Daoy (cell line): ENCODE measurements at regions not wholly inside any gene's neighbourhood (a gene's known extent, or its start where the extent isn't known, plus 50 kb on each side); places are given as distances from the start of the nearest gene placed in this dataset.
"Not testable (repeated sequence)": the region's sequence is repeated elsewhere in the genome, so short reads cannot be mapped to it uniquely, and the experiment has no call there.

ENCODE experiments used
- DNase-seq: peaks from one replicate; pipeline ENCODE4 v3.0.0-alpha.2; 2015; ENCODE audit warnings: low read depth

DNA sequence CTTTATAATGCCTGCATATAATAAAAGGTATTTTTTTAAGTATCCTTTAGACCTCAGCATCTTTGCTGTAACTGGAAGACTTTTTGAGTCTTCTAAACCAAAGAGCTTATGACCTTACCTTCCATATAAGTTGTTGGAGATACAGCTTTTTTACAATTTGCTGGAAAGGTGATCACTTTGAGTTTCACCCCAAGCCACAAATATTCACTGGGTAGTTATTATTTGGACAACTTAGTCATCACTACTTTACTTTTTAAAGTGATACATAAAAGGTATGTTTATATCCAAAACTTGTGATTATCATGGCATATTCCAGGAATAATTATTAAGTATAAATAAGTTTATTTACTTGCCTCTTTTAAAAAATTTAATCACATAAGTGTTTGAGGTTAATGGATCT is 246.7 kb upstream of the NRIP1 start:
- no peak for DNase-seq

- DNase-seq = not testable (repeated sequence)
Observed at GRCh38 chr21:15317034-15317433, 252.2 kb upstream of the NRIP1 start.

DNA sequence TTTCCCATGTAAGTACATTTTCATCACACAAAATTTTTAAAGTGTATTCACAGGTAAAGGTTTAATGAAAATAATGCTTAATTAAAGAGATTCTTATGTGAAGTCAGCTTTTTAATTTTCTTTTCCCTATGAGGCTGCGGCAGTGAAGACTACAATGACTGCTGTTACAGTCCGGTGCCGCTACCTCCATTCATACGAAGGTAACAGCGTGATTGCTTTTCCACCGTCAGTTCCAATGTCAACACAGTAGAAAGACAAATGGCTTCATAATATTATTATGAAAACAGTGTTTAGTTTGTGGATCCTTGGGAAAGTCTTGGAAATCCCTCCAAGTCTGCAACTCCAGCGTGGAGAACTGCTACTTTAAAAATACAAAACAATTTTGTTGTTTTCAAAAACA is 254.9 kb upstream of the NRIP1 start:
- DNase-seq = no peak

DNA sequence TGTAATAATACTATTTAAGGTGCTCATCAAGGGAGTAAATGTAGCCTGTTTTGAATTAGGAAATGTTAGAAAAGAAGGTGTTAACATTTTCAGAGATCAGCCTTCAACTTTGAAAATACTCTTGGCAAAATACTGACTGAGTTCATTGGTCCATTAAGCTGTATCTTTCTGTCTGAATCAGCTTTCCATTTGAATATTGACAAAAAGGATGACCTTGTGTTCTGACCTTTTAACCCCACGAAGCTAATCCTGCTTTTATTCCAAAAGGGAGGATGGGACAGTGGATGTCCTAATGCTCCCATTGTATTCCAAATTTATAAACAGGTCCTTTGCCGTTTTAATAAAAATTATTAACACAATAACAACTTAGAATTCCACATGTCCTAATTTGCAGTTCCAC is 259.7 kb upstream of the NRIP1 start:
- DNase-seq = no peak

DNA sequence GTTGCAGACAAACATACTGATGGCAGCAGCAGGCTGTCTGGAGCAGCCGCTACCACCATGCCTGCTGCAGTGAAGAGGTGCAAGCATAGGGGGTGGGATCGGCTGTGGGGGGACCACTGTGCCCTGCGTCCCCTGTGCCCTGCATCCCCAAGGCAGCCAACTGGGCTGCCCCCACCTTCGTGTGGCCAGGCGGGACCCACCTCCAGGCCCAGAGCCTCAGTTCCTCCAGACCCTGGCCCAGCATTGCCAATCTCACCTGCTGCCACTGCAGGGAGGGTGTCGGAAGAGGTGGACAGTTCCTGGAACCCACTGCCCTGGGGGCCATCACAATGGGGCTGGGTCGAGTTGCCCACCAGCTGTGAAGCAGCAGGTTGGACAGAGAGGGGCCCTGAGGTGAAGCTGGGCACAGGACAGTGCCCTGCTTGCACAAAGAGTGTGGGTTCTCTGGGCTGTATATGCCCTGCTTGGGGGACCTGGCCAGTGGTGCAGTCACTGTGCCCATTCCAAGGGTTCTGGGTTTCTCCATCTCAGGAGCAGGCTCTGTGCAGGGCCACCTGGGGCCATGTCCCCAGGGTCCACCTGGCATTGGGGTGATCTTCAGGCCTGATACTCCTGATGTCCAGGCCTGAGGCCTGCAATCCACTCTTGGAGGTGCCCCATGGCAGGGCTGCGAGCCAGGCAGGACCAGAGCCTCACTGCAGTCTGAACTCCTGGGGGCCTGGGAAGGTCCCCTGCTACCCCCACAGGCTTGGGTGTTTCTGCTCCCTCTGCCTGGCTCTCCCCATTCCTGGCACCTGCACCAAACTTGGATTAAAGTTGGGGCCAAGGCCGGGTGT is 261.4 kb upstream of the NRIP1 start:
- no peak for DNase-seq

DNA sequence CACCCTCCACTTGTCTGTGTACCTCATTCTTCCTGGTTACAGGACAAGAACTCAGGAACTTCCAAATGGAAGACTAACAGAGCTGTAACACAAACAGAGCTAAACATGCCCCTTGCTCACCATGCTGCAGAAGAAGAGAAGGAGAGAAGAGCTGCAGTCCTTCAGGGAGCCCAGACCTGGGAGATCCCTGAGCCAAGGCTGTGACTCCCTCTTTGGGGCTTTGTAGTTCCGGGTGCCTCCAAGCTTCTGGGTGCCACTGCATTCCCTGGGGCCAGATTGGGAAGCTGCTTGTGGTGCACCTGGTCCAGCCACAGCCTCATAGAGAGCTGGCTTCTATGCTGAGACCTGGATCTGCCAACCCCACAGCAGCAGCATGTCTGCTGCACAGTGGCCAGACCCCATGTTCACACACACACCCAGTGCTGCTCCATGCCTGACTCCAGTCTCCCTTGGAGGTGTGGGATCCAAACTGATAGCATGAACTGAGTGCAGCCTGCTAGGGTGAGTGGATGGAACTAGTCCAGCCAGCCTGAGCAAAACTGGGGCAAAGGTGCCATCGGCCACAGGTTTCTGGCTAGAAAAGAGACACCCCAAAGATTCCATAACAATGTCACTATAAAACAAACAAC is 263.0 kb upstream of the NRIP1 start:
- no peak for DNase-seq

DNA sequence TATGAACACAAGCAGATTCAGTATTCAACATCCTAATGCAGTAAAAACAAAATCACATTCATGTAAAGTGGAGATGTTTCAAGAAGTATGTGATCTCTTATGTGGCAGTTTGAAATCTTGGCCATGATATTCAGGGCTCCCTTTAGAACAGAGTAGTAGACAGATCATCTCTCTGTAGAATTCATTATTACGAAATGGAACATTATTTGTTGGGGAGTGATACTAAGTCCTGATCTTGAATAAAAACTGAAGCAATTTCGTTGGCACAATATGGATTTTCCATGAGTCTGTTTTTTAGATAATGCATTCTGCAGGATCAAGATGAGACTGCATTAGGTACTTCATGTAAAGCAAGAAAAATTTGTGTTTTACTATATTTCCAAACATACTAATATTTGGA is 264.4 kb upstream of the NRIP1 start:
- DNase-seq = no peak

GRCh38 chr21:15330872-15331271 is 266.1 kb upstream of the NRIP1 start:
- DNase-seq = no peak

DNA sequence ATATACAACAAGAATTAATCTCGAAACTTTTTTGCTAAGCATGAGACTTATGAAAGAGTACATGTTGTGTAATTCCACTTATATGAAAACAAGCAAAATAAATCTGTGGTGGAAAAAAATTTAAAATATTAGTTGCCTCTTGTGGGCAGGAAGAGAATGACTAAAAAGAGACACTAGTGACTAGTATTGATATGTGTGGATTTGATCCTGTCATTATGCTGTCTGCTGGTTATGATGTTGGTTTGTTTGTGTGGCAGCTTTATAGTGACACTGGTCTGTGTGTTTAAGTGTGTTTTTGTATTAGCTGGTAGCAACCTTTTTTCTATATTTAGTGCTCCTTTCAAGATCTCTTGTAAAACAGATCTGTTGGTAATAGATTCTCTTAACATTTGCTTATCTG is 267.8 kb upstream of the NRIP1 start:
- DNase-seq = no peak

DNA sequence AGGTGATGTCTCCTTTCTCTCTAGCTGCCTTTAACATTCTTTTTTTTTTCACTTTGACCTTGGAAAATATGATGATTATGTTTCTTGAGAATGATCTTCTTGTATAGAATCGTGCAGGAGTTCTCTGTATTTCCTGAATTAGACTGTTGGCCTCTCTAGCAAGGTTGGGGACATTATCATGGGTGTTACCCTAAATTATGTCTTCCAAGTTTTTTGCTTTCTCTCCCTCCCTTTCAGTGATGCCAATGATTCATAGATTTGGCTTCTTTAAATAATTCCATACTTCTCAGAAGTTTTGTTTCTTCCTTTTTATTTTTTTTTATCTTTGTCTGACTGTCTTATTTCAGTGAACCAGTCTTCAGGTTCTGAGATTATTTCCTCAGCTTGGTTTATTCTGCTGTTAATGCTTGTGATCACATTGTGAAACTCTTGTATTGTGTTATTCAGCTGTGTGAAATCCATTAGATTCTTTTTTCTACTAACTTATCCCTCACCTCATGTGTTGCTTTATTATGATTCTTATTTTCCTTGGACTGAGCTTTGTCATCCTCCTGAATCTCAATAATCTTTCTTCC is 268.4 kb upstream of the NRIP1 start:
- DNase-seq = no peak

DNA sequence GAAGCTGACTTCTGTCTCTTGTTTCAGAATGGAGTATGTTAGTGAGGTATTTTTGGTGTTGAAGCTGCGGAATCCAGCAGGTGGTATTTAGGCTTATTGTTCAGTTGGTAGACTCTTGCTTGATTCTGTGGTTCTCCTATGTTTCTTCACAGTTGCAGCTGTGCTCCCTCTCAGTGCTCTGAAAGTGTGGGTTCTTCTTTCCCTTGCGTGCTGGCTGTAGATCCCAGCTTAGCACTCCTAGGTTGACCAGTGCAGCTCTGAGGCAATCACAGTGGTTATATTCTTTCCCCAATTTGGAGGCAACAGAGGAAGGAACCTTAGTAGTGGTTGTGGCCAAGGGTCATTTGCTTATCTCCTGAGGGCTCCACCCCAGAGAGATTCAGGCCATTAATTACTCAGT is 269.2 kb upstream of the NRIP1 start:
- no peak for DNase-seq

DNA sequence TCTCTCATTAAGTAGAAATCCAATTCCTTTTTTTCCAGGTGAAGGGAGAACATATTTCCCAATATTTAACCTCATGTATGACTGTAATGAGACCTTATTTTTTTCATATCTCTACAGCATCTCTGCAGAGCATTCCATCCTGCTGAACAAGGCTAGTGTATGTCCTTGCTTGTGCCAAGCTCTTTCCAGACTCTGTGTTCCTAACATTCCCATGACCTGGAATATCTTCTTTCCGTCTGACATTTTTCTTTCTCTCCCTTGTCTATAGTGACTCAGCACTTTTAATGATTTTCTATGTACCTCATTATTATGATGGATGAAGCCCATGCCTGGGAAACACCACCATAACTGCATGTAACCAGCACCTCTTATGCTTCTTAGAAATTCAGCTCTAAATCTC is 278.3 kb upstream of the NRIP1 start:
- DNase-seq = no peak

DNA sequence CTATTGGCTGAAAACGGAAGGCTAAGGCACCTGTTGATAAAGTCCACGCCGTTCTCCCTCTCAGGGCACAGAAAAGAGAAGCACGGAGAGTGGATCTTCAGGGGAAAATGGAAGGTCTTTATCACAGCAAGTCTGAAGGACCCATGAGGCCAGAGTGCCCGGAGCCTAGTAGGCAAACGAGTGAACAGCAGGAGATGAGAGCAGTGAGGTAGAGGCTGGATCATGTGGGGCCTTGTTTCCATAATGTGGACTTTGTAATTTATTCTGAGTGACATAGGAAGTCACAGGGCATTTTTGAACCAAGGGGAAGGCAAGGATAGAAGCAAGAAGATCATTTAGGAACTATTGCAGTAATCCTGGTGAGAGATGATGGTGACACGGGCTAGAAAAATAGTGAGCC is 287.2 kb upstream of the NRIP1 start:
- DNase-seq = no peak

DNA sequence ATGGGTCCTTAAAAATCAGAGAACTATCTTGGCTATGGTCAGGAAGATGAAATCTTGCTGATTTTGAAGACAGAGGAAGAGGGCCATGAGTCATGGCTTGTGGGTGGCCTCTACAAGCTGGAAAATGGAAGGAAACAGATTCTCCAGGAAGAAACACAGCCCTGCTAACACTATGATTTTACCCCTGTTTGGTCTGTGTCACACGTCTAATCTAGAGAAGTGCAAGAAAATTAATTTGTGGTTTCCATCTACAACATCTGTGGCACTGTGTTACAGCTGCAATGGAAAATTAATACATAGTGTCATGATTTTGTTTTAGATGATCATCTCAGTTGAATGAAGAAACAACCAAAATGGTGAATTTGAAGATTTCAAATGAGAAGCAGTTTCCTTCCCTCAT is 288.7 kb upstream of the NRIP1 start:
- DNase-seq = no peak

GRCh38 chr21:15354516-15354915 is 289.7 kb upstream of the NRIP1 start:
- DNase-seq = no peak

DNA sequence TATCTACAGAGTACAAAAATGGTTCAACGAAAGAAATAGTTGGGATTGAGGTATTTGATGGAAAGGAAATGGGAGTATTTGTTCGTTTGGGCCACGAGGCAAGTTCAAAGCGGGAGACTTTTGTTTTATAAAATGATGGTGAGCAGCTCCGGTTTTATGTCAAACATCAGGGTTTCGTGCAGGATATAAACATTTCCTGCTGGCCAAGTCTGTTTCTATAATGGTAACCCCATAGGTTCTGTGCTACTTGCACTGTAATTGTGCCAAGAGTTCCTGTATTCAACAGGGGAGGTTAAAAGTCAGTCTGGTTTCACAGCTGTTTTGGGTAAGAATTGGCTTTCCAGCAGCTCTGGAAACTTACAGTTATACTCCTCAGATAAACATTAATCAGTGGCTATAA is 290.3 kb upstream of the NRIP1 start:
- no peak for DNase-seq

- DNase-seq = no peak
Observed at GRCh38 chr21:15359251-15359650, 294.5 kb upstream of the NRIP1 start.

- no peak for DNase-seq
Observed at GRCh38 chr21:15362458-15362857, 297.7 kb upstream of the NRIP1 start.

- no peak for DNase-seq
Observed at GRCh38 chr21:15363921-15364320, 299.1 kb upstream of the NRIP1 start.

DNA sequence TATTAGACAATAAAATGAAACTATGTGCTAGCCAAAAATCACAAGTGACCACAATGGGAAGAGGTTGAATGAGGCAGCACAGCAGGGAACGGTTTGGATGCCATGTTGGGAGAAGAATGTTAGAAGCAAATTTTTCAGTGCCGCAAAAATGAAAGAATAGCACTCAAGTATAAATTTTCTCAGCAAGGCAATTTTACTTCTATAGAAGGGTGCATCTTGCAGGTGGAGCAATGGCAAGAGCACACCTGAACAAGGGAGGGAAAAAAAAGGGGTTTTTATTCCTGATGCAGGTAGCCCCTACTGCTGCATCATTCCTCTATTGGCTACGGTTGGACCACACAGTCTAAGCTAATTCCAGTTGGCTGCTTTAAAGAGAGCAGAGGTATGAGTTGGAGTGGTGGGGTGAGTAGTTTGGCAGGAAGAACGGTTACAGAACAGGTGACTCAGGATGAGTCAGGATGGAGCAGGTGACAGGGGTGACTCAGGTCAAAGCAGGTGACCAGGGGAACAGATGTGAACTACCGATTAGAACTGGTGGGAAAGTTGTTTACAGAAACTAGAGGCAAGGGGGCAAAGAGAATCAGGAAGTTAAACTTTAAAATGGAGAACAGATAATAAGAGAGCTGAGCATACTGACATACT is 301.1 kb upstream of the NRIP1 start:
- DNase-seq = no peak

DNA sequence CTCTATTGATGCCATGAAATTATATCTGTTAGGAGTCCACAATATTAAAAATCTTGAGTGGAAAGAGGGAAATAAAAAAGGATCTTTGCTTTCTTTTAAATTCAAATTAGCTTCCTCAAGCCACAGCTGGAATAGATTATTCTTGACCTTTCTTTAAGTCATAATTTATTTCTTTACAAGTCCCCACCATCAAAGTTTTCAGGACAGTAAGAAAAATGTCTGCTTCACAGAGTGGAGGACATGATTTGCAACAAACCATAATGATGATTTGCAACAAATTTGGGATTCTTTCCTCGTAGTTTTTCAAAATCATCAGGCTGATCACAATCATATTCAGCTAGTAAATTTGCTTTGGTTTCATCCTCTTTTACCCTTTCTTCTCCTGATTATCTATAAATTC is 301.8 kb upstream of the NRIP1 start:
- no peak for DNase-seq

DNA sequence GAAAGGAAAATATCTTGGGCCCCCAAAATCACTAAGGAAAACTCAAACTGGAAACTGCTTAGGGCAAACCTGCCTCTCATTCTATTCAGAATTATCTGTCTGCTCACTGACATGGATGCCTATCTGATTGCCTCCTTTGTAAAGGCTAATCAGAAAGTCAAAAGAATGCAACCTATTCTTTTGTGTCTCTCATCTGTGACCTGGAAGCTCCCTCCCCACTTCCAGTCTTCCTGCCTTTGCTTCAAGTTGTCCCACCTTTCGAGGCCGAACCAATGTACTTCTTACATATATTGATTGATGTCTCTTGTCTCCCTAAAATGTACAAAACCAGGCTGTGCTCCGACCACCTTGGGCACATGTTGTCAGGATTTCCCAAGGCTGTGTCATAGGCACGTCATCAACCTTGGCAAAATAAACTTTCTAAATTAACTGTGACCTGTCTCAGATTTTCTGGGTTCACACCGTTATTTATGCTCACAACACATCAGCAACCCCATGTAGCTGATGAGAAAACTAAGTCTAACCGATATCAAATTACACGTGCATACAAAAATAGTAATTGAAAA is 302.3 kb upstream of the NRIP1 start:
- peak; percentile 9 for DNase-seq
